Esophagus squamous epithelium (tissue), 4 donors: ENCODE measurements at regions not wholly inside any gene's neighbourhood (a gene's known extent, or its start where the extent isn't known, plus 50 kb on each side); places are given as distances from the start of the nearest gene placed in this dataset.

Experiments used
- CTCF ChIP-seq, 6 experiments: fragments of 450-650 bp in 4 of 6; fragments of 200-600 bp in 2 of 6; sonication (generic) in 2 of 6; IDR thresholded peaks; one replicate each; pipeline ENCODE4 v1.5.1; 2016 to 2019; ENCODE audit warnings: antibody characterized with exemption in 6 of 6, mild to moderate bottlenecking in 4 of 6, moderate library complexity in 4 of 6
- POLR2A ChIP-seq, 4 donors: fragments of 450-650 bp; IDR thresholded peaks; one replicate each; pipeline ENCODE4 v1.6.1; 2017; ENCODE audit warnings: antibody characterized with exemption in 4 of 4, mild to moderate bottlenecking in 4 of 4, moderate library complexity in 3 of 4

- TF ChIP-seq CTCF (IDR thresholded peaks at IDR 0.05), result no peak
- TF ChIP-seq POLR2A (IDR thresholded peaks at IDR 0.05), result no peak
Measured at GRCh38 chr2:59881218-59881617, 672.2 kb downstream of the BCL11A start.
